GM19239 (cell line): ENCODE measurements at regions not wholly inside any gene's neighbourhood (a gene's known extent, or its start where the extent isn't known, plus 50 kb on each side); places are given as distances from the start of the nearest gene placed in this dataset.
A peak's percentile ranks its signal among the peaks of the same experiment; 100 is the strongest.
"Not testable (repeated sequence)": the region's sequence is repeated elsewhere in the genome, so short reads cannot be mapped to it uniquely, and the experiment has no call there.

Experiments used
- DNase-seq: peaks from one replicate; pipeline ENCODE4 v3.0.0; 2011; ENCODE audit warnings: low spot score; ENCODE audit not compliant: insufficient read length
- FAIRE-seq: peaks from 2 replicates; lab custom pipeline; 2011; peaks lifted over from hg19 to GRCh38; lab: Jason Lieb, UNC

- no peak for DNase-seq
- peak; percentile 26 for FAIRE-seq
Observed at GRCh38 chr1:219058891-219059820, 114.5 kb upstream of the LYPLAL1 start.

GRCh38 chr1:219060798-219061197 is 112.9 kb upstream of the LYPLAL1 start:
- FAIRE-seq (no peak), DNase-seq (no peak)

GRCh38 chr1:219062161-219062560 is 111.5 kb upstream of the LYPLAL1 start:
- no peak for DNase-seq

GRCh38 chr1:219066098-219066497 is 107.6 kb upstream of the LYPLAL1 start:
- peak; percentile 75 for FAIRE-seq
- no peak for DNase-seq

More at GRCh38 chr1:219062161-219062560, 111.5 kb upstream of the LYPLAL1 start:
- no peak for FAIRE-seq

GRCh38 chr1:219066631-219067349 is 106.9 kb upstream of the LYPLAL1 start:
- DNase-seq (no peak), FAIRE-seq (no peak)

GRCh38 chr1:219067350-219067712 is 106.3 kb upstream of the LYPLAL1 start:
- DNase-seq (no peak), FAIRE-seq (no peak)

- not testable (repeated sequence) for DNase-seq
Observed at GRCh38 chr1:219070395-219070794, 103.3 kb upstream of the LYPLAL1 start.

GRCh38 chr1:219071209-219071608 is 102.5 kb upstream of the LYPLAL1 start:
- DNase-seq: no peak
- no peak for FAIRE-seq

More at GRCh38 chr1:219070395-219070794, 103.3 kb upstream of the LYPLAL1 start:
- FAIRE-seq: not testable (repeated sequence)

- DNase-seq: no peak
- FAIRE-seq: no peak
Observed at GRCh38 chr1:219072329-219072728, 101.3 kb upstream of the LYPLAL1 start.

GRCh38 chr1:219074084-219074728 is 99.5 kb upstream of the LYPLAL1 start:
- no peak for FAIRE-seq

GRCh38 chr1:219075121-219075879 is 98.4 kb upstream of the LYPLAL1 start:
- FAIRE-seq (no peak), DNase-seq (no peak)

More at GRCh38 chr1:219074084-219074728, 99.5 kb upstream of the LYPLAL1 start:
- DNase-seq: no peak

- no peak for DNase-seq
- peak; percentile 55 for FAIRE-seq
Observed at GRCh38 chr1:219076326-219076937, 97.2 kb upstream of the LYPLAL1 start.

GRCh38 chr1:219077767-219078166 is 95.9 kb upstream of the LYPLAL1 start:
- not testable (repeated sequence) for FAIRE-seq, DNase-seq

- DNase-seq: no peak
- peak; percentile 42 for FAIRE-seq
Observed at GRCh38 chr1:219081943-219082925, 91.4 kb upstream of the LYPLAL1 start.

- no peak for DNase-seq
- no peak for FAIRE-seq
Observed at GRCh38 chr1:219083631-219084030, 90.0 kb upstream of the LYPLAL1 start.

GRCh38 chr1:219085082-219085481 is 88.6 kb upstream of the LYPLAL1 start:
- FAIRE-seq: no peak
- DNase-seq: no peak

- FAIRE-seq (no peak), DNase-seq (no peak)
Observed at GRCh38 chr1:219085988-219086387, 87.7 kb upstream of the LYPLAL1 start.

GRCh38 chr1:219086956-219087469 is 86.7 kb upstream of the LYPLAL1 start:
- DNase-seq: no peak
- FAIRE-seq: peak; percentile 45
